Epidermal melanocyte (primary cell): ENCODE measurements at regions not wholly inside any gene's neighbourhood (a gene's known extent, or its start where the extent isn't known, plus 50 kb on each side); places are given as distances from the start of the nearest gene placed in this dataset.
"Not testable (repeated sequence)": the region's sequence is repeated elsewhere in the genome, so short reads cannot be mapped to it uniquely, and the experiment has no call there.

ENCODE experiments used
- DNase-seq: peaks from one replicate; pipeline ENCODE4 v3.0.0; 2011; ENCODE audit warnings: low spot score; ENCODE audit not compliant: insufficient read length

DNA sequence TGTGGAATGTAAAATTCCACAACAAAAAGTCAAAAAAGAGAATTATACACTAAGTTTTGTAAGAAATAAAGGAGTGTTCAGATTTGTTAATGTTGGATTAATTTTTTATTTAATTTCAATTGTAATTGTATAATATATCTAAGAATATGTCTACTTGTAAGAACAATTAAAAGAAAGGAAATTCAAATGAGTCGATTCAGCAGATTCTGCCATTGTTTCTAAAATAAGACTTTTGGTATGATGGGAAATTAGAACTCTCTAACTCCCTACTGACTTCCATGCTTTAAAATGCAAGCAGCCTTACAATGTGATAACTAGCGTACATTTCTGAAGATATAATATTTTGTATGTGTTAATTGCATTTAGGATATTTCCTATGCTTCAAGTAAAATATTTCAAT lies 395.9 kb upstream of the ZNF717 start:
- DNase-seq, result no peak

DNA sequence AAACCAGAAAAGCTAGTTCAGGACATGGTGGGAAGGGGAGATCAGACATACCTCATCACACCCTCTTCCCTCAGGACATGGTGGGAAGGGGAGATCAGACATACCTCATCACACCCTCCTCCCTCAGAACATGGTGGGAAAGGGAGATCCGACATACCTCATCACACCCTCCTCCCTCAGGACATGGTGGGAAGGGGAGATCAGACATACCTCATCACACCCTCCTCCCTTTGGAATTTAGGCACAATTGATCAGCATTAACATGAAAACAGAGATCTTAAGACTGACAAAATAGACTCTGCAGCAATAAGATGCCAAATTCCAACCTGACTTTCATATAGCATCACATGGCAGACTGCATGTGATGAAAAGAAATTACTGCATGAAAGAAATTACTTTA lies 412.7 kb upstream of the ZNF717 start:
- DNase-seq, result no peak

DNA sequence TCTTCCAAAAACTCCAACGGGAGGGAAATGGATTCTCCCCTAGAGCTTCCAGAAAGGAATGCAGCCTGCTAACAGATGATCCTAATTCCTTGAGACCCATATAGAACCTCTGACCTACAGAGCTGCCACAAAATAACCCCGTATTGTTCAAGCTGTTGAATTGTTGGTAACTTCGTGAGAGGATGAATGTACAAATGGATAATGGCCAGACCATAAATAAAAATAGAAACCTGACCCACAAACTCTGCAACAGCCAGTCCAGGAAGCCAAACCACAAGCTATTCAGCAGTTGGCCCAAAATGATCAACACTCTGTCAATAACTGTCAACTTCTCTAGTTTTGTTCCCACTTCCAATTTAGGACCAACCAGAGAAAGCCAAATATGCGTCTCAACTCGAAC lies 414.0 kb upstream of the ZNF717 start:
- DNase-seq, result no peak

DNA sequence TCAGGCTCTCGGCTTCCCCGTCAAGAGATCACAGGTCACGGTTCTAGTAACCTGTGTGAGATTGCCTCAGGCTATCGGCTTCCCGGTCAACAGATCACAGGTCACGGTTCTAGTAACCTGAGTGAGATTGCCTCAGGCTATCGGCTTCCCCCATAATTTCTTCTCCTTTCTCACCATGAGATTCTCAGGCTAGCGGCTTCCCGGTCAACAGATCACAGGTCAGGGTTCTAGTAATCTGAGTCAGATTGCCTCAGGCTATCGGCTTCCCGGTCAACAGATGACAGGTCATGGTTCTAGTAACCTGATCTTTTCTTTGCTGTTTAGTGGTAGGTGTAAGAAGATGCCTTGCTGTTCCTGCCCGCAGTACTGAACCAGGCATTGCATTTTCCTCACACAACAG lies 418.2 kb upstream of the ZNF717 start:
- DNase-seq, result no peak

DNA sequence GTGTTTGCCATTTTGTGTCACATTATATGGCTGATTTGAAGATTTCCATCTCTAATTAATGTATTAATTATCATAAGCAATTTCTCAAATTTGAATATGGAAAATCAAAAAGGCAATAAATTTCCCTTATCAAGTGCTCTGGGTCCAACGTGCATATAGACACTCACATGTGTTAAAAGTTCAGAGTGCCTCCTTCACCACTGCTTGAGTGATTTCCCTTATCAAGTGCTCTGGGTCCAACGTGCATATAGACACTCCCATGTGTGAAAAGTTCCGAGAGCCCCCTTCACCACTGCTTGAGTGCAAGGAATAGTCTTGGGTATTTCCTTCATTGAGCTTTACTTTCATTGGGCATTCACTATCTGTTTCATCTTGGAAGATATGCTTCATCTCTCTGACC lies 421.0 kb upstream of the ZNF717 start:
- no peak for DNase-seq

DNA sequence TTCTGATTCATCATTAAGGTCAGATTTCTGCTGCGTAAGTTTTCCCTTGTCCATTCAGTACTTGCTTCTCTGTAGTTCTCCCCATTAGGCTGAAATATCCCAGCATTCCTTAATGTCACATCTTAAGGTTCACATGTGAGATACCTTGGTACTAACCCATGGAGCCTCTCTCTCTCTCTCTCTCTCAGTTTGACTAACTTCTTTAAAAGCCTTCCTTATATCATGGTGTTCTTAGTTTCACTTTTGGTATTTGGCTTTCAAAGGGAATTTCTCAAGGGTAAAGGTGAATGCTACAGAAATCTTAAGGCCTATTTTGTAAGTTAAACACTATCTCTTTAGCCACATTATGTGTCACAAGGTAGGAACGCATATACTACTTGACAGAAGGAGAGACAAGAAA lies 427.3 kb upstream of the ZNF717 start:
- no peak for DNase-seq

DNA sequence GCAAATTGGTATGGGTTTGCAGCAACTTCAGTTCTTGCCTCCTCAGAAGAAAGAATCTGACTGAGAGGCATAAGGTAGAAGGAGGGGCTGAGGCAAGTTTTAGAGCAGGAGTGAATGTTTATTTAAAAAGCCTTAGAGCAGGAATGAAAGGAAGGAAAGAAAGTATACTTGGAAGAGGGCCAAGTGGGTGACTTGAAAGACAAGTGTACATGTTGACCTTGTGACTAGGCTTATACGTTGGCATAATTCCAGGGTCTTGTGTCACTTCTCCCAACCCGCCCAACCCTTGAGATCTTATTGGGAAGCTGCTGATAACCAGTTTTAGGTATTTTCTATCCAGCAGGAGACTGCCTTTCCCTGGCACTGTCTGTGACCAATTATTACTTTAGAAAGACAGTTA lies 436.9 kb upstream of the ZNF717 start:
- DNase-seq, result no peak

DNA sequence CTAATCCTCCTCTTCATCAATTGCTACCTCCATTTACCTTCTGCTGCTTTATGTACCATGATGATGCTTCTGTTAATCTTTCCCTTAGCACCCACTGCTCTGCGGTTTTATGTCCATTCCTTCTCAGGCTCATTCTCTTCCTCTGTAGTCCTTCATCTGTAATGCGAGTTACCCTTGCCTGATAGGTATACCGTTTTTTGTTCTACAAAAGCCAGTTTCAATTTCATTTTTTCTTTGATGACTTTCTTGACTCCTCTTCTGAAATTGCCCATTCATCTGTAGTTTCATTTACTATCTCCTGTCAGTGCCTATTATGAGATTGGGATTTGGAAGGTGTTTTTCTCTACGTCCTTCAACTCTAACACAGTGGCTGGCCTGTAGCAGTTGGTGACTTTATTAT lies 445.9 kb upstream of the ZNF717 start:
- no peak for DNase-seq

DNA sequence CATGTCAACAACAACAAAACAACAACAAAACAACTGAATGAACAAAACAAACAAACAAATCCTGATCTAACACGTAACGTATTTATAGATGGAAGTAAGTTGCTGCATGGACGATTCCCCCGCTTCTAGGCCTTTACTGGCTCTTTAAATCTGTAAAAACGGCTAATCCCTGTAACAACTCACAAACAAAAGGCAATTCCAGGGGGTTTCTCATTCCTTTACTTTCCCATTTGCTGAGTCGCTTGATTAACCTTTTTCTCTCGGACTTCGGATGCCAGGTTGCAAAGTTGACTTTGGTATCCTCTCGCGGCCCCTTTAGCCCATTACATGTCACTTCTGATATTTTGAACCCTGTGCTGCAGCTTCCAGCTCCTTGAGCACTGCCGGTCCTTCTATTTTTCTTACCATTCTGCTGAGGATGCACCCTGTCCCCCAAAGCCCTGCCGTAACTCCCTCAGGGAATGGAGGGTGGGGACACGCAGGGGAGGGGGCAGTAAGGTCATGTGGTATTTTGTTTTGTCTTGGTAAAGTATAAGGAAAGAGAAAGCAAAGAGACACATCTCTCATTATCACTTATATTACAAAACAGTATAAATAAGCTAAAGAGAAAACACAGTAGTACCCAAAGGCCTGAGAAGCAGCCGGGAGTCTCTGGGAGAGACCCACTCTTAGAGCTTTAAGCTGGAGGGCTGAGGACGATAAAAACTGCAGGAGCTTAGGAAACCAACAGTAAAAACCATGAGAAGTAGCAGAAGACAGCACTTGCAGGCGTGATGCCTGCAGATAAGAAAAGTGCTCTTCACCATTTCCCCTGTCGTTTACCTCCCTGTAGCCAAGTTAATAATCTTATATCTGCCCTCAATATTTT lies 457.8 kb upstream of the ZNF717 start:
- DNase-seq, result no peak

DNA sequence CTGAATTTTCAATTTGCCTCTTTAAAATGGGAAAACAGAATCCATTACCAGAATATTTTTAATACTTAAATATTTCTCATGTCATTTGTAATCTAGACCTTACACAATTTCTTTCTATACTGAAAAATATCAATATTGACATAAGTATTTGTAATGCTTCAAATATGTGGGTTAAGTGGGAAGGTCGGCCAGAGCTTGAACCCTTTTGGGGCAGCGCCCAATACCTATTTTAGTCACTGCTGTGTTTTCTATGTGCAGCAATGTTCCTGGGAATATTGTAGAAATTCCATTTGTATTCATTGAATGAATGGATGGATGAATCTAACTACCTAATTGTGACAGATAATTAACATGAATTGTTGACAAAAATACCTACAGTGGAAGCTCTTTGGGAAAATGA lies 459.7 kb upstream of the ZNF717 start:
- DNase-seq, result no peak

DNA sequence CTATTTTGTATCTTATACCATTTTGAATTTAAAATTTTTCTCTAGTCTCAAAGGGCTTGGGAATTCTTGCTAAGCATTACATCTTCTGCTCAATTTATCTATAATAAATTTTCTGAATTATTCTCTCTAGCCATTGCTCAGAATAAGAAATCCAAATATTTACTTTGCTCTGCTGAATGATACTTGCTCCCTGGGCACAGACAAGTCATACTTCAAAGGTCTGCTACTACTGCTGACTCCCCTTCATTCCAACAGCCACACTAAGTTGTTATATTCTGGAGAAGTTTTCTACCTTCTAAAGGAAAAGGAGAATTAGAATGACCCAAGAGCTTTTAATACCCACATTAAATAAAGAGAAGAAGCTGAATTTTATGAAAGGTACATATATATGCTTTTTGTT lies 460.3 kb upstream of the ZNF717 start:
- DNase-seq, result no peak

DNA sequence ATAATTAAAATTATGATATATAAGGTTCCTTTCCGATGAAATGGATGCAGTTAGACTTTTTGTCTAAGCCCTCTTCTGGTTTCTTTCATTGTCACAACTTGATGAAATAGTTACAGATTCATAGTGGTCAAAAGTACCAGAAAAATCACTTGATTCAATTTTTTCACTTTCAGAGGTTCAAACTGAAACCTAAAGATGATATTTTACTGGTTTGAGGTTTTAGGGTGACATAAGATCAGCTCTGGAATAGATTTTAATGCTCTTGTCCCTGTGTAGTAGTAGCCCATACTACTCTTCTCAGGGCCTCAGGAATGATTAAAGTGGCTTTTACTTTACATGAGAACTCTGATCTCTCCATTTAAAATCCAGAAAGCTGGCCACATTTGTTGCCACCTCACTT lies 479.1 kb upstream of the ZNF717 start:
- no peak for DNase-seq

DNA sequence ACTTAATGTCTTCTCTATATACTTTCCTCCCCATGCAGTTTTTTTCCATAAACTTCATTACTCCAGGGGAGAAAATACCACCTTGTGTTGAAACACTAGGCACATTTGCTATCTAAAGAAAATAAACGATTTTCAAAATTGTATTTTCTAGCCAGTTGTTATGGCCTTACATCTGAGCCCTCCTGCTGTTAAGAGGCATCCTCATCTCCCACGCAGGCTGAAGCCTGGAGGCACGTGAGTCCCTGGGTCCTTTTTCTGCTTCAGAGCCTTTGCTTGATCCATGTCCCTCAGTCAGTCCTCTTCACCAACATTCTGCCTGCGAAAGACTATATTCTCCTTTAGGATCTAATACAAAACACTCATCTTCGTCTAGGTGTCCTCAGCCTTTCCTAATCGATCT lies 479.6 kb upstream of the ZNF717 start:
- no peak for DNase-seq

DNA sequence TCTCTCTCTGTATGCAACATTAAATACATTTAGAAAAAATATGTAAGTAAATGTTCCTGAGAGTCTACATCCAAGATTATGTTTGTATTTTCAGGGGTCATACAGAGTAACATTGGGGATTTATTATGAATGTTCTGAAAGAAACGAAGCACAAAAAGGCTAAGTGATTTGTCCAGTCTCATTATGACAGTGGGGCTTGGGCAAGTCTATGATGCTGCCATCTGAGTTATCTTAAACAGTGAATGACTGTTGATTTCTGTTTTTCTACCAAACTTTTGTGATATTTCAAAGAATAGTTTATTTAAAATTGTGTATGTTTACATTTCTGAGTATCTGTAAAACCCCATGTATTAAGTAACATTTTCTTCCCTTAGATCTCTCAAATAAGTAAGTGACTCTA lies 481.2 kb upstream of the ZNF717 start:
- no peak for DNase-seq

DNA sequence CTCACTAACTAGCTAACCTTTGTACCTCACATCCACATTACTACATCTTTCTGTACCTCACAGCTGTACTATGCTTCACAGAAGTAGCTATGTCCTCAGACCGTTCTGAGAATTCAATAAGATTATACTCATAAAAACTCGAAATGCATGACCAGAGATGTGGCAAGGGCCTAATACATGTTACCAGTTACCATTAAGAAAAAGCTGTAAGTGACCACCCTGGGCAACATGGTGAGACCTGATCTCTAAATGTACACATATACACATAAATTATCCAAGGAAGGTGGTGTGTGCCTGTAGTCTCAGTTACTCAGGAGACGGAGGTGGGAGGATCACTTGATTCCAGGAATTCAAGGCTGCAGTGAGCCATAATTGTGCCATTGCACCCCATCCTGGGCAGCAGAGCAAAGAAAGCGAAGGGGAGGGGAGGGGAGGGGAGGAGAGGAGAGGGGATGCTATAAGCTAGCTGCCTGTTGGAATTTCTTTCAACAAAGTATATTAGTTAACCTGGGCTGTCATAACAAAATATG lies 482.6 kb upstream of the ZNF717 start:
- DNase-seq, result no peak

DNA sequence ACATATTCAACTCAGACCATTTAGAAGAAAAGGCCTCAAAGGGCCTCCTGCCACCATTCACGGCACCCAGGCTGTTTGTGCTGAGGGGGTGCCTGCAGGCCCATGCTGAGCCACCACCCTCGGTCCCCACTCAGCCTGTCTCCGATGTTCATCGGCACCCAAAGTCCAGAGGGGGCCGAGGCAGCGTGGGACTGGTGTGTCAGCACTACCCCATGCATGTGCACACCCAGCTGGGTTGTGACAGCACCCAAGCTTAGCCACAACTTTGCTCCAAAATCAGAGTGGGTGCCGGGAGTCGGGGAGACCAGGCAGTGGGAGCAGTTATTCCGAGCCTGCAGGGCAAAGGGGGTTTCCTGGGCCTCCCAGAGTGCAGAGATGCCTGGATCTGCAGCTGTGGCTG lies 508.5 kb upstream of the ZNF717 start:
- no peak for DNase-seq

DNA sequence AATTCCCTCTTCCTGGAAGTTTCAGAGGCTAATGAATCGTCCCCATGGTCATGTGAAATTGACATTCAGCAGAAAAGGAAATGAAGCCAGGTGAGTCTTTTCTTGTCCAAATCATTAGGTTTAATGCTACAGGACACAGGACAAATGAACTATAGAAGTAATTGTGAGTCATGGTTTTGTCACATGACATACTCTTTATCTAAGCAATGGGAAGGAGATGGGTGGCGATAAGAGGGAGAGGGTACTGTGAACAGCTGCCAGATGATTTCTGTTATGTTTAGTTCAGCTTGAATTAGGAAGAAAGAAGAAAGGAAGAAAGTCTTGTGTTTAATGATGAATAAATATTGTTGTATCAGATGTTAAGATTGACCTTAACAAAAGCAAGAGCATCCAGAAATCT lies 515.4 kb upstream of the ZNF717 start:
- no peak for DNase-seq

DNA sequence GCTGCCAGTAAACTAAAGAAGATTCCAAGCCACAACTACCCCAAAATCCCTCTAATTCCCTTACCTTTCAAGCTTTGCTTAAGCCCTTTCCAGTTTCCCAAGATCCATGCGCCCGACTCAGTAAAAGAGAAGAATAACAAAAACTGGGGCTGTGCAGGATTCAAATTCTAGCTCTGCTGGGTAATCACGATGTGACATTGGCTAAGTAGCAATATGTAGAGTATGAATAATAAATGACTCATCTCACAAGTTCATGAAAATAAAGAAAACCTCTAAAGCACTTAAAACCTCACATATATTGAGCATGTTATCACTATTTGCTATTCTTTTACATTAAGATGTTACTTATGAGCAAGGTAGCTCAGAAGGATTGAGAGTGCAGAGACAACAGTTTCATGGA lies 522.2 kb upstream of the ZNF717 start:
- DNase-seq, result no peak

DNA sequence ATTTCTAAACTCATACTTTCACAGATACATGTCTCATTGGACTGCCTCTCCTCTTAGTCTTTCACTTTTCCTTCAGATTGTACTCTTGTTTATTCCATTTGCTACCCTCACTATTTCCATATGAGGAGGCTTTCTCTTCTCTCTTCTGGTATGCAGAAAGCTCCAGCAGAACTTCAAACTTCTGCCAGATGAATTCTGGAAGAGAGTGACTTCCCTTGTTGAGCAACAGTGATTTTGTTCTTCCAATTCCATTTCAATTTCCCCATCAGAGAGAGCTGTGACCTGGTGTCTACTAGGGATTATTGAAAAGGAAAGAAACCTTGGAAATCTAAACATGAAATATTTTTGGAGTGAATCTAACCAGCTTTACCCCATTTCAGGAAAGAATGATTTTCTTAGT lies 523.2 kb upstream of the ZNF717 start:
- no peak for DNase-seq

DNA sequence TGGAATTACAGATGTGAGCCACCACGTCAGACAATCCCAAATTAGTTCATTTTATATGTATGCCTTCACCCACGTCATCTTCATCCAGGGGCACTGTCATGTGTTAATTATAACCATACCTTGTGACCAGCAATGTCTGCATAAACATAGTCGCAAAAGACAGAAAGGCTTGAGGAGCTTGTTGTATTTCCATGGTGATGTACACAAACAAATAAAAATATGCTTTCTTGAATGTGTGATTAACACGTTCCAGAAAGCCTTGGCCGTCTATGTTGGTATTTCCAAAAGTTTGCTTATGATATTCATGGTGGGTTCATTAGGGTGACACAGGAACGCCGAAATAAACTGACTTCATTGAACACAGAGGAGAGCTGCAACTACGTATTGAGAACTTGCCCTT lies 524.7 kb upstream of the ZNF717 start:
- DNase-seq, result no peak

DNA sequence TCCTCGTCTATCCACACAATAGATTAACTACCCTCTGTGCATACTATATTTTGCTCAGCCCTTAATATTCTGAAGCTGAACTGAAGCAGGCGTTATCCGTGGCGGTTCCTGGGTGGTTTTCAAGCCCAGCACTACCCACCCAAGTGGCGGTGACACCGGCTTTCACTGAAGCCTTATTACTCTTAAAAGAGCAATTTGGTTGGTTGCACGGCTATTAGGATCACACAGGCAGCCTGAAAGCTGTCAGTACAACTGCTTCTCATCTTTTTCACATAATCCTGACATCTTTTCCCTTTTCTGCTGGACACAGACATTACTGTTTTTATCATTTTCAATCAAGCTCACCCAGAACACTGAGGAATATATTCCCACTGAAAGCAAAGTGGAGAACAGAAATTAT lies 525.3 kb upstream of the ZNF717 start:
- no peak for DNase-seq

DNA sequence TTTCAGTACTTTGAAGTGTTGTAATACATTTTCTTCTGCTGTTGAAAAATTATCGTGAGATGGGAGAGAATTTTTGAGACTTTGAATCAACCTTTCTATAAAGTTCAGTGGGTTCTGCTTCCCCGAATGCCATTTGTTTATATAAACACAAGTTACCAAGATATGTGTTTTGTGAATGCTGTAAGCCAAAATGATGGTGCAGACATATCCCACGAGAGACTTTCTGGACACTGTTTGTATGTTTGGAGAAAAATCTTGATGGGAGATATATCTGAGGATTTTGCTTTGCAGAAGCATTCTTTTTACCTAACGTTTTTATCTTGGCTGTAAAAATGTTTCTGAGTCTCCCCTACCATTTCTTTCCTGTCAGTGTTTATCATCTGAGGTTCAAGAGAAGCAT lies 526.6 kb upstream of the ZNF717 start:
- DNase-seq, result no peak

DNA sequence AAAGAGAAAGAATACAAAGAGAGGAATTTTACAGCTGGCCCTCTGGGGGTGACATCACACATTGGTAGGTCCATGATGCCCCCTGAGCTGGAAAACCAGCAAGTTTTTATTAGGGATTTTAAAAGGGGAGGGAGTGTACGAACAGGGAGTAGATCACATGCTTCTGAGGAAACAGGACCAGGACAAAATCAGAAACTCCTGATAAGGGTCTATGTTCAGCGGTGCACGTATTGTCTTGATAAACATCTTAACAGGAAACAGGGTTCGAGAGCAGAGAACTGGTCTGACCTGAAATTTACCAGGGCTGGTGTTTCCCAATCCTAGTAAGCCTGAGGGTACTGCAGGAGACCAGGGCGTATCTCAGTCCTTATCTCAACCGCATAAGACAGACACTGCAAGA lies 530.6 kb upstream of the ZNF717 start:
- not testable (repeated sequence) for DNase-seq

DNA sequence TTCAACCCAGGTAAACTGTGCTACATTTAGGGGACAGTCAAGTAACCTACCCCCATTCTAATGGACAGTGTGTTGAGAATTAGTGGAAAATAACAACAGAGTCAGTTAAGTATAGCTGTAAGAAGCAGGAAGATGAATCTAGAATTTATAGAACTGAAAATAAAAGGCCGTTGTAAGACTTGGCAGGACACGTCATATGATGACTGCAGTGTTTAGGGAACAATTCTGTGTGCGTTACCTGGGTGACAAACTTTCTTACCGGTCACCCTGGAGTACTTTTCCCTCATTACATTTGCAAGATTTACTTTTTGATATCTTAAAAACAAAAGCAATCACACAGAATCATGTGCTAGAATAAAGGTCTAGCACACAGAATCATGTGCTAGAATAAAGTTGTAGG lies 536.3 kb upstream of the ZNF717 start:
- no peak for DNase-seq
